H9 (cell line): ENCODE measurements at regions not wholly inside any gene's neighbourhood (a gene's known extent, or its start where the extent isn't known, plus 50 kb on each side); places are given as distances from the start of the nearest gene placed in this dataset.

Experiments used
- DNase-seq: peaks from one replicate; pipeline ENCODE4 v3.0.0-alpha.2; 2017
- H2AFZ ChIP-seq: one replicate; pipeline ENCODE4 v1.6.1; 2013; ENCODE audit warnings: mild to moderate bottlenecking, low read length, control low read depth, moderate library complexity
- H2AK5ac ChIP-seq: 2 replicates; pipeline ENCODE4 v1.6.1; 2013; ENCODE audit warnings: low read length, control low read depth, mixed read lengths; ENCODE audit not compliant: insufficient read length
- H2BK120ac ChIP-seq: one replicate; pipeline ENCODE4 v1.6.1; 2013; ENCODE audit warnings: low read depth, mild to moderate bottlenecking, low read length, control low read depth, inconsistent platforms; ENCODE audit not compliant: poor library complexity, severe bottlenecking
- H2BK12ac ChIP-seq: 2 replicates; pipeline ENCODE4 v1.6.1; 2013; ENCODE audit warnings: low read length, control low read depth, mixed read lengths, low read depth; ENCODE audit not compliant: insufficient read length
- H2BK15ac ChIP-seq: 2 replicates; pipeline ENCODE4 v1.6.1; 2013; ENCODE audit warnings: low read depth, low read length, control low read depth
- H2BK20ac ChIP-seq: one replicate; pipeline ENCODE4 v1.6.1; 2013; ENCODE audit warnings: low read depth, mild to moderate bottlenecking, low read length, control low read depth, inconsistent platforms; ENCODE audit not compliant: poor library complexity, severe bottlenecking
- H2BK5ac ChIP-seq: 2 replicates; pipeline ENCODE4 v1.6.1; 2013; ENCODE audit warnings: low read length, control low read depth, mixed read lengths; ENCODE audit not compliant: insufficient read length
- H3K14ac ChIP-seq: 2 replicates; pipeline ENCODE4 v1.6.1; 2013; ENCODE audit warnings: low read length, control low read depth; ENCODE audit not compliant: insufficient read depth
- H3K18ac ChIP-seq: 2 replicates; pipeline ENCODE4 v1.6.1; 2013; ENCODE audit warnings: low read depth, mild to moderate bottlenecking, mixed read lengths, low read length, control low read depth; ENCODE audit not compliant: insufficient read length
- H3K23ac ChIP-seq: 2 replicates; pipeline ENCODE4 v1.6.1; 2013; ENCODE audit warnings: low read length, control low read depth, mixed read lengths, low read depth; ENCODE audit not compliant: insufficient read length
- H3K23me2 ChIP-seq: 2 replicates; pipeline ENCODE4 v1.6.1; 2013; ENCODE audit warnings: low read depth, mild to moderate bottlenecking, mixed read lengths, low read length, control low read depth; ENCODE audit not compliant: insufficient read length, poor library complexity, severe bottlenecking
- H3K27ac ChIP-seq: 2 replicates; pipeline ENCODE4 v1.5.1; 2013; ENCODE audit warnings: low read length, control low read depth, mixed read lengths, low read depth; ENCODE audit not compliant: insufficient read length
- H3K27me3 ChIP-seq: 2 replicates; pipeline ENCODE4 v1.6.1; 2013; ENCODE audit warnings: low read length, control low read depth, inconsistent platforms; ENCODE audit not compliant: insufficient read depth
- H3K4ac ChIP-seq: 2 replicates; pipeline ENCODE4 v1.6.1; 2013; ENCODE audit warnings: low read depth, mild to moderate bottlenecking, control low read depth, inconsistent platforms, low read length, moderate library complexity
- H3K4me1 ChIP-seq: 2 replicates; pipeline ENCODE4 v1.6.1; 2013; ENCODE audit warnings: low read length, control low read depth, inconsistent platforms; ENCODE audit not compliant: insufficient read depth
- H3K4me2 ChIP-seq: 2 replicates; pipeline ENCODE4 v1.6.1; 2013; ENCODE audit warnings: low read length, control low read depth, mixed read lengths; ENCODE audit not compliant: insufficient read length, insufficient read depth
- H3K56ac ChIP-seq: 2 replicates; pipeline ENCODE4 v1.6.1; 2013; ENCODE audit warnings: low read depth, mild to moderate bottlenecking, mixed read lengths, low read length, control low read depth; ENCODE audit not compliant: insufficient read length
- H3K79me1 ChIP-seq: 2 replicates; pipeline ENCODE4 v1.6.1; 2013; ENCODE audit warnings: low read depth, mild to moderate bottlenecking, moderate library complexity, low read length, control low read depth, inconsistent platforms; ENCODE audit not compliant: insufficient read depth, poor library complexity, severe bottlenecking
- H3K79me2 ChIP-seq: 2 replicates; pipeline ENCODE4 v1.6.1; 2013; ENCODE audit warnings: low read length, control low read depth, inconsistent platforms; ENCODE audit not compliant: insufficient read depth
- H3K9ac ChIP-seq: 2 replicates; pipeline ENCODE4 v1.6.1; 2013; ENCODE audit warnings: low read length, control low read depth, mixed read lengths; ENCODE audit not compliant: insufficient read length; ENCODE audit errors: extremely low read depth
- H3K9me3 ChIP-seq: one replicate; pipeline ENCODE4 v1.6.1; 2013; ENCODE audit warnings: low read depth, low read length, inconsistent platforms; ENCODE audit not compliant: control insufficient read depth
- H3T11ph ChIP-seq: one replicate; pipeline ENCODE4 v1.6.1; 2013; ENCODE audit warnings: mild to moderate bottlenecking, low read length, control low read depth, inconsistent platforms
- H4K20me1 ChIP-seq: one replicate; pipeline ENCODE4 v1.6.1; 2013; ENCODE audit not compliant: control insufficient read depth, insufficient read length, insufficient read depth
- H4K5ac ChIP-seq: 2 replicates; pipeline ENCODE4 v1.6.1; 2013; ENCODE audit warnings: low read depth, mild to moderate bottlenecking, mixed read lengths, low read length, control low read depth; ENCODE audit not compliant: insufficient read length
- H4K8ac ChIP-seq: replicated peaks from 2 replicates; pipeline ENCODE4 v1.6.1; 2013; ENCODE audit warnings: low read length, control low read depth, mixed read lengths, low read depth; ENCODE audit not compliant: insufficient read length
- H4K91ac ChIP-seq: 2 replicates; pipeline ENCODE4 v1.6.1; 2013; ENCODE audit warnings: low read depth, mild to moderate bottlenecking, moderate library complexity, mixed read lengths, low read length, control low read depth; ENCODE audit not compliant: insufficient read length
- H3K27ac Mint-ChIP-seq, 3 experiments: 2 replicates in 2 of 3; 3 replicates in 1 of 3; pipeline ENCODE4 v1.8.0; 2020 to 2021; ENCODE audit warnings: mixed read lengths in 3 of 3, mild to moderate bottlenecking in 1 of 3, moderate library complexity in 1 of 3
- H3K27me3 Mint-ChIP-seq: 2 replicates; pipeline ENCODE4 v1.8.0; 2021; ENCODE audit warnings: low read depth, mild to moderate bottlenecking, moderate library complexity, mixed read lengths
- H3K36me3 Mint-ChIP-seq, 3 experiments: 2 replicates in 2 of 3; 3 replicates in 1 of 3; pipeline ENCODE4 v1.8.0; 2020 to 2021; ENCODE audit warnings: low read depth in 3 of 3, mixed read lengths in 3 of 3; ENCODE audit not compliant: insufficient read depth in 1 of 3
- H3K4me1 Mint-ChIP-seq, 2 experiments: 2 replicates each; pipeline ENCODE4 v1.8.0; 2020; ENCODE audit warnings: mixed read lengths in 2 of 2
- H3K4me3 Mint-ChIP-seq, 2 experiments: 2 replicates in 1 of 2; 3 replicates in 1 of 2; pipeline ENCODE4 v1.8.0; 2020 to 2021; ENCODE audit warnings: mild to moderate bottlenecking in 2 of 2, mixed read lengths in 2 of 2, moderate library complexity in 1 of 2
- H3K9me3 Mint-ChIP-seq, 2 experiments: 2 replicates in 1 of 2; 3 replicates in 1 of 2; pipeline ENCODE4 v1.8.0; 2020; ENCODE audit warnings: mild to moderate bottlenecking in 2 of 2, mixed read lengths in 2 of 2, moderate library complexity in 1 of 2
- WGBS: extraction: QIAGEN DNeasy Blood & Tissue Kit; methylation state at CpG from one replicate; pipeline ENCODE4 v1.1.7; 2013; ENCODE audit warnings: missing lambda C conversion rate, low lambda C conversion rate, mixed read lengths; ENCODE audit not compliant: insufficient read length; ENCODE audit errors: extremely low coverage; 5-methylcytosine and 5-hydroxymethylcytosine counted together
- TF ChIP-seq, protein P1 (sequence below): fragments of 200-600 bp; sonication (generic); conservative IDR thresholded peaks from 3 replicates; pipeline ENCODE4 v1.8.0; 2021; ENCODE audit warnings: antibody characterized with exemption, mild to moderate bottlenecking

DNA sequence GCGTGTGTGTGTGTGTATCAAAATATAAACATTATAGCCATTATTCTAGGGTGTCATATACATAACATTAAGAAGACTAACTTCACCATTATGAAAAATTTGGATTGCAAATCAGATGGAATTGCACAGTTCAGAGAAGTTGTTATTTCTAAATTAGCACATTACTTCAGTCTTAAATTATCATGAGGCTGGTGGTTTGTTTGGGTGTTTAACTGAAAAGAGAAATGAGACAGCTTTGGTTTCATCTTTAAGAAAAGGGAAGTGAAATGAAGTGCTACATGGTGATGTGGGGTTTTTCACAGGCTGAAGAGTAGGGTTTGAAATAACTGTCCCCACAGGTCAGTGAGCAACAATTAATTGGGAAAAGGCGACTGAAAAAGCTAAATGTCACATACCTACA lies 161.2 kb upstream of the XIRP2 start:
- no CpG with 5 or more reads among the region's 2 CpGs for WGBS
- Histone ChIP-seq H4K8ac (no peak overlapping the region), H2AFZ (no peak overlapping the region)

More for the DNA sequence above, 161.2 kb upstream of the XIRP2 start:
- H3K4me1 ChIP-seq: no peaks in the 10 kb centered on the region
- H3K9ac ChIP-seq: no peak overlapping the region
- H3K79me1 ChIP-seq: no peaks in the 10 kb centered on the region
- H2BK20ac ChIP-seq: no peak overlapping the region
- no peak for DNase-seq
- Mint-ChIP-seq H3K4me3 (no peak overlapping the region), H3K36me3 (peaks cover 4 to 8% (median 4%) of the 10 kb centered on the region in 3 experiments; a peak in 5 of 7 replicates), H3K27ac (no peak overlapping the region), H3K27me3 (no peaks in the 10 kb centered on the region), H3K9me3 (peaks cover 8 to 17% of the 10 kb centered on the region in 2 experiments), H3K4me1 (no peaks in the 10 kb centered on the region)
- H3K14ac ChIP-seq: no peak overlapping the region
- no peak overlapping the region for H3T11ph ChIP-seq
- H3K23ac ChIP-seq: no peak overlapping the region
- no peak overlapping the region for H3K4ac ChIP-seq
- no peaks in the 10 kb centered on the region for H3K23me2 ChIP-seq
- H4K5ac ChIP-seq: no peak overlapping the region
- H3K27me3 ChIP-seq: no peaks in the 10 kb centered on the region
- H2BK120ac ChIP-seq: no peak overlapping the region
- no peak overlapping the region for H2BK15ac ChIP-seq
- no peak overlapping the region for H2BK5ac ChIP-seq
- no peak overlapping the region for H3K4me2 ChIP-seq
- no peak overlapping the region for H2AK5ac ChIP-seq
- H2BK12ac ChIP-seq: no peak overlapping the region
- H3K79me2 ChIP-seq: no peaks in the 10 kb centered on the region
- H3K18ac ChIP-seq: no peak overlapping the region
- TF ChIP-seq, protein P1, sequence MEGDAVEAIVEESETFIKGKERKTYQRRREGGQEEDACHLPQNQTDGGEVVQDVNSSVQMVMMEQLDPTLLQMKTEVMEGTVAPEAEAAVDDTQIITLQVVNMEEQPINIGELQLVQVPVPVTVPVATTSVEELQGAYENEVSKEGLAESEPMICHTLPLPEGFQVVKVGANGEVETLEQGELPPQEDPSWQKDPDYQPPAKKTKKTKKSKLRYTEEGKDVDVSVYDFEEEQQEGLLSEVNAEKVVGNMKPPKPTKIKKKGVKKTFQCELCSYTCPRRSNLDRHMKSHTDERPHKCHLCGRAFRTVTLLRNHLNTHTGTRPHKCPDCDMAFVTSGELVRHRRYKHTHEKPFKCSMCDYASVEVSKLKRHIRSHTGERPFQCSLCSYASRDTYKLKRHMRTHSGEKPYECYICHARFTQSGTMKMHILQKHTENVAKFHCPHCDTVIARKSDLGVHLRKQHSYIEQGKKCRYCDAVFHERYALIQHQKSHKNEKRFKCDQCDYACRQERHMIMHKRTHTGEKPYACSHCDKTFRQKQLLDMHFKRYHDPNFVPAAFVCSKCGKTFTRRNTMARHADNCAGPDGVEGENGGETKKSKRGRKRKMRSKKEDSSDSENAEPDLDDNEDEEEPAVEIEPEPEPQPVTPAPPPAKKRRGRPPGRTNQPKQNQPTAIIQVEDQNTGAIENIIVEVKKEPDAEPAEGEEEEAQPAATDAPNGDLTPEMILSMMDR: no peak
- no peaks in the 10 kb centered on the region for H3K9me3 ChIP-seq
- no peak overlapping the region for H3K56ac ChIP-seq
- H4K91ac ChIP-seq: no peak overlapping the region
- H3K27ac ChIP-seq: no peak overlapping the region
- no peaks in the 10 kb centered on the region for H4K20me1 ChIP-seq
